HG02623 (cell line): ENCODE measurements at regions not wholly inside any gene's neighbourhood (a gene's known extent, or its start where the extent isn't known, plus 50 kb on each side); places are given as distances from the start of the nearest gene placed in this dataset.

Experiments used
- ATAC-seq: cut with Tn5 transposase; IDR thresholded peaks from one replicate; pipeline ENCODE4 v1.9.1; 2021; ENCODE audit warnings: moderate library complexity; ENCODE audit not compliant: unreplicated experiment

GRCh38 chr18:24530630-24531111, 70.2 kb downstream of the HRH4 start:
- ATAC-seq, result no peak

- no peak for ATAC-seq
Observed at GRCh38 chr18:24534271-24534670, 73.8 kb downstream of the HRH4 start.

GRCh38 chr18:24534737-24535136, 74.3 kb downstream of the HRH4 start:
- no peak for ATAC-seq

GRCh38 chr18:24535527-24536295, 75.3 kb downstream of the HRH4 start:
- ATAC-seq, result no peak

GRCh38 chr18:24536326-24536725, 75.9 kb downstream of the HRH4 start:
- no peak for ATAC-seq

- no peak for ATAC-seq
Observed at GRCh38 chr18:24536834-24537233, 76.4 kb downstream of the HRH4 start.

GRCh38 chr18:24538414-24539264, 78.2 kb downstream of the HRH4 start:
- no peak for ATAC-seq

GRCh38 chr18:24539866-24540617, 79.6 kb downstream of the HRH4 start:
- ATAC-seq, result no peak

- ATAC-seq, result no peak
Observed at GRCh38 chr18:24540896-24541295, 80.5 kb downstream of the HRH4 start.

GRCh38 chr18:24543086-24543794, 82.8 kb downstream of the HRH4 start:
- no peak for ATAC-seq

GRCh38 chr18:24543795-24544498, 83.5 kb downstream of the HRH4 start:
- ATAC-seq, result no peak

- ATAC-seq, result no peak
Observed at GRCh38 chr18:24544949-24545348, 84.5 kb downstream of the HRH4 start.

GRCh38 chr18:24545651-24546050, 85.2 kb downstream of the HRH4 start:
- ATAC-seq, result no peak

- no peak for ATAC-seq
Observed at GRCh38 chr18:24546307-24546706, 85.9 kb downstream of the HRH4 start.

- ATAC-seq, result no peak
Observed at GRCh38 chr18:24548583-24548982, 88.1 kb downstream of the HRH4 start.

- no peak for ATAC-seq
Observed at GRCh38 chr18:24552218-24552617, 91.8 kb downstream of the HRH4 start.

- no peak for ATAC-seq
Observed at GRCh38 chr18:24553571-24554285, 93.3 kb downstream of the HRH4 start.

- ATAC-seq, result no peak
Observed at GRCh38 chr18:24558403-24558802, 98.0 kb downstream of the HRH4 start.

- ATAC-seq, result no peak
Observed at GRCh38 chr18:24559526-24559925, 99.1 kb downstream of the HRH4 start.
